RWPE1 (cell line): ENCODE measurements at regions not wholly inside any gene's neighbourhood (a gene's known extent, or its start where the extent isn't known, plus 50 kb on each side); places are given as distances from the start of the nearest gene placed in this dataset.
A peak's percentile ranks its signal among the peaks of the same experiment; 100 is the strongest.

Source experiments
- CTCF ChIA-PET: fragments of 350-600 bp; sonication (Branson Sonifier 250); formaldehyde crosslinking; extraction: SDS; loops from one replicate; lab custom pipeline; 2021; lab: Yijun Ruan, JAX
- POLR2A ChIA-PET: fragments of 400-600 bp; formaldehyde crosslinking; extraction: SDS; loops from one replicate; lab custom pipeline; 2020; ENCODE audit warnings: antibody characterized with exemption; ENCODE audit not compliant: low non-redundant PET; lab: Yijun Ruan, JAX
- DNase-seq: peaks from one replicate; pipeline ENCODE4 v3.0.0; 2012; ENCODE audit warnings: low spot score
- H3K27ac ChIP-seq: fragments of 450-650 bp; 2 replicates; pipeline ENCODE4 v1.5.1; 2017
- TF ChIP-seq, protein P1 (sequence below): fragments of 450-650 bp; conservative IDR thresholded peaks from 2 replicates; pipeline ENCODE4 v1.5.1; 2017; ENCODE audit warnings: low read depth, mild to moderate bottlenecking

DNA sequence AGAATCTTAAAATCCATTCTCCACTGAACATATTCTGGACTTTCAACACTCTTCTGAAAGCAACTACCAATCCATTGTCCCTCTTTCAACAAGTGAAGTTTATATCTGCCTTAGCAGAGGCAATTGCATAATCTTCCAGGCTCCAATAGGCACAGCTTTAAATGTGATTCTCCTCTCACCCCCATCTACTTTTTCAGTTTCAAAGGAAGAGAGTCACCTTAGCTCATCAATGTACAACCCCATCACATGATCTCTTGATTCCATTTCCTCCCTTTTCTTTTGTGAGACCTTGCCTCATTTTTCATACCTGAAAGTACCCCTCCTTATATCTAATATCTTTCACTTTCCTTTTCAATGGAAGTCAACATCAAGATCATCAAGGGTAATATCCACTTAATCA, 921.7 kb upstream of the EPHA5 start:
- no peak overlapping the region for H3K27ac ChIP-seq
- POLR2A ChIA-PET, result no interaction called here
- TF ChIP-seq, protein P1, sequence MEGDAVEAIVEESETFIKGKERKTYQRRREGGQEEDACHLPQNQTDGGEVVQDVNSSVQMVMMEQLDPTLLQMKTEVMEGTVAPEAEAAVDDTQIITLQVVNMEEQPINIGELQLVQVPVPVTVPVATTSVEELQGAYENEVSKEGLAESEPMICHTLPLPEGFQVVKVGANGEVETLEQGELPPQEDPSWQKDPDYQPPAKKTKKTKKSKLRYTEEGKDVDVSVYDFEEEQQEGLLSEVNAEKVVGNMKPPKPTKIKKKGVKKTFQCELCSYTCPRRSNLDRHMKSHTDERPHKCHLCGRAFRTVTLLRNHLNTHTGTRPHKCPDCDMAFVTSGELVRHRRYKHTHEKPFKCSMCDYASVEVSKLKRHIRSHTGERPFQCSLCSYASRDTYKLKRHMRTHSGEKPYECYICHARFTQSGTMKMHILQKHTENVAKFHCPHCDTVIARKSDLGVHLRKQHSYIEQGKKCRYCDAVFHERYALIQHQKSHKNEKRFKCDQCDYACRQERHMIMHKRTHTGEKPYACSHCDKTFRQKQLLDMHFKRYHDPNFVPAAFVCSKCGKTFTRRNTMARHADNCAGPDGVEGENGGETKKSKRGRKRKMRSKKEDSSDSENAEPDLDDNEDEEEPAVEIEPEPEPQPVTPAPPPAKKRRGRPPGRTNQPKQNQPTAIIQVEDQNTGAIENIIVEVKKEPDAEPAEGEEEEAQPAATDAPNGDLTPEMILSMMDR, result no peak
- CTCF ChIA-PET, result interaction anchor here (0.8 to 0.9 kb wide), 2 partner anchors 9 to 26 kb away, joined by 3 to 7 read pairs; no protein-coding TSS in a partner anchor
- no peak for DNase-seq

DNA sequence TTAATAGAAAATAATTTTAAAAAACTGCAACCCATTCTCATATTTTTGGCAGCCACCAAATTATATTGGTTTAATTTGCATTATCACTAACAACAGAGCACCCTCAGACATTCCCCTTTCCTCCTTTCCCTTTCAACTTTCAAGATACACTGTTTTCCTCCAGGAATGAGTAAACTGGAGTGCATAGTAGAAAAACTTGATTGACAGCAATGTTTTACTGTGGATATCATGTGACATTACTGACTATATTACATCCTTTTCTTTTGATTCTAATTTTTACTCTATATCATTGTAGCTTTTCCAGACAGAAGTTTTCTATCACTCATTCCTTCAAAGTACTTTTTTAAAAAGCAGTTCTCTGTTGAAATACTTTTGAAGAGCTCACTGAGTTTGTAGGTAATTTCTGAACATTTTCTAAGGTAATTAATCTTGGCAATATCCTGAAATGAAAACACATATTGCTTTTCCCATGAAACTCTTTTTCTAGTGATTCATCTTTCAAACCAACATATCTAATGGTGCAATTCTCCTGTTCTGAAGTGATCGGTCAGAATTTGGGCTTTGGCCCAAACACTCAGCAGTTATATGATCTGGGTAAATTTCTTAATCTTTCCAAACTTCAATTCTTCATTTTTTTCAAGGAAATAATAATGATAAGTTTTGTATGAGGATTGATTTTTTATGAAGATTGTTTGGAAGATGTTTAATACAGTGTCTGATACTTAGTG, 920.4 kb upstream of the EPHA5 start:
- ChIA-PET POLR2A (no interaction called here), CTCF (interaction anchor here (0.7 kb wide), 1 partner anchor 444 kb away, joined by 3 read pairs; no protein-coding TSS in a partner anchor)
- TF ChIP-seq, protein P1, result no peak
- DNase-seq, result no peak
- H3K27ac ChIP-seq, result no peak overlapping the region

DNA sequence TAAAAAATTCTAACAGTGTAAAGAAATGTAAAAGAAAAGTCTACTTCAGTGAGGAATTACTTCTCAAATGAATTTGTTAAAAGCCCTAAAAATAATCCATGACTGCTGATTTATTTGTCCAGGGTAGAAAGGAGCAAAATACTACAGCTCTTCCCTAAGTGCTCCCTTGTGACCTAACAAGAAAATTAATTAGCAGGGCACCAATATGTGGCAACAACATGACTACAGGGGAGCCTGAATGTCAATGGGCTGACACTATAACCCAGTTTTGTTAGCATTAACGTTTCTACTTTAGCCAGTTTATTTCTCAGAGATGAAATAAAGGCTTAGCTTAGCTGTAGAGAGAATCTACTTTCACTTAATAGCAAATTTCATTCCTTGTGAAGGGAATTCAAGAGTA, 918.9 kb upstream of the EPHA5 start:
- DNase-seq, result no peak
- no peak overlapping the region for H3K27ac ChIP-seq
- TF ChIP-seq, protein P1, result no peak
- POLR2A ChIA-PET, result no interaction called here
- CTCF ChIA-PET, result no interaction called here

DNA sequence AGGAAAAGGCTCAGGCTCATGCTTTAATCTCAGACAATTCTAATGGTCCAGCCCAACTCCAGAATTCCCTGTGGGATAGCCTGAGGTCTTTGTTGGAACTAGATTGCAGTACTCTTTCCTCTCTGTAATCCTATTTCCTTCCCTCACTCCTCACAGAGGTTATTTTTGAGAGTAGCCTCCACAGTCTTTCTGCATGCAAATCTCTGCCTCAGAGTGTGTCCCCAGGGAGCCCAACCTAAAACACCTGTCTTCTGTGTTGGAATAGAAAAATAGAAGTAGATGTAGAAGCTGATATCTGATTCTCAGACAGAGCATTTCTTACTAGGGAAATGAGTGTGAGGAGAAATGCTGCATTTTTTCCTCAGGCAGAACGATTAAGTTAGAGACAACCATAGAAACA, 915.5 kb upstream of the EPHA5 start:
- ChIA-PET POLR2A (no interaction called here), CTCF (no interaction called here)
- no peak overlapping the region for H3K27ac ChIP-seq
- TF ChIP-seq, protein P1, result no peak
- no peak for DNase-seq

DNA sequence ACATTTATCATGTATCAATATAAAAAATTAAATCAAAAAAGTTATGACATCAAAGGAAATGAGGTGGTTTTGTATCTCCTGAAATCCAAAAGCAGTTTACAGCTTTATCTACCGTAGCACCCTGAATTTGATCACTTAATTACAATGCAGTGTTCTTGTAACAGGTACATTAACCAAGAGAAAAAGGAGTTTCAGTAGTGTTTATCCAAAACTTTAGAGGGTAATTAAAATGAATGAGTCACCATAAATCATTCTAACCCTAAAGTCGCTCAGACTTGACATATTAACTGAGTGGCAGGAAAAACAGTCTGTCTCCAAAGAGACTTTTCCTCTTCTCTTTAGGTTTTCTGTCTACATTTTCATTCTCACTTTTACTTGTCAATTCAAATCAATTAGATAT, 907.6 kb upstream of the EPHA5 start:
- ChIA-PET POLR2A (no interaction called here), CTCF (no interaction called here)
- TF ChIP-seq, protein P1, result no peak
- H3K27ac ChIP-seq, result no peak overlapping the region
- DNase-seq, result no peak

DNA sequence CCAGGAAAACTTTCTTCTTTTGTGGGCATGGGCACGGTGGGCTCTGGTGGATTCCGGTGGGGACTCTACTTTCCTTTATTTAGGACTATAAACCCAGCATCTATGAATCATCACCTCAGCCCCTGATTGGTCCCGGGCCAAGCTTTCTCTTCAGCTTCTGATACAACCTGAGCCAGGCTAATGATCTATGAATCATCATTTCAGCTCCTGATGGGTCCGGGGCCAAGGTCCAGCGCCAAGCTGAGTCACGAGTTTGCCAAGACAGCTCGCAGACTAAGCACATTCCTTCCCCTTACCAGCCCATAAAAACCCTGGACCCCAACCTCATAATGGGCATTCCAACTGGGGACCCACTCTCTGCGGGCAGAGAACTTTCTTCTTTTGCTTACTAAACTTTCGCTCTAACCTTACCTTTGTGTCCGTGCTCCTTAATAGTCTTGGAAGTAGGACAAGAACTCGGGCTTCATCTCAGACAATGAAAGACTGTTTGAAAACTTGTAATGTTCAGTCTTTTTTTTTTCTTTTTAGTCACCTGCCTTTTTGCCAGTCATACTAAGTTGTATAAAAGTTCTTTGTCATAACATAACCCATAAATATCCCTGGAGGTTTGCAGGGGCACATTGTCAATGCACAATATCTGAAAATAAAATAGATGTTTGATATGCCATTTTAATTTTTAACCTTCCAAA, 904.9 kb upstream of the EPHA5 start:
- CTCF ChIA-PET, result interaction anchor here (0.6 kb wide), 1 partner anchor 1209 kb away, joined by 3 read pairs; no protein-coding TSS in a partner anchor
- POLR2A ChIA-PET, result no interaction called here
- peak overlapping the region; percentile 91 for H3K27ac ChIP-seq
- TF ChIP-seq, protein P1, result no peak
- peak; percentile 88 for DNase-seq
